Left ventricle myocardium inferior (tissue), 1 donor: ENCODE measurements at regions not wholly inside any gene's neighbourhood (a gene's known extent, or its start where the extent isn't known, plus 50 kb on each side); places are given as distances from the start of the nearest gene placed in this dataset.

Experiments
- DNase-seq: peaks from one replicate; pipeline ENCODE4 v3.0.0-alpha.2; 2020
- H3K27ac ChIP-seq: fragments of 200-600 bp; replicated peaks from 2 replicates; pipeline ENCODE4 v1.8.0; 2021
- H3K27me3 ChIP-seq: fragments of 200-600 bp; 2 replicates; pipeline ENCODE4 v1.8.0; 2021; ENCODE audit warnings: low read depth
- H3K36me3 ChIP-seq: fragments of 200-600 bp; 2 replicates; pipeline ENCODE4 v1.8.0; 2021
- H3K4me1 ChIP-seq: fragments of 200-600 bp; 2 replicates; pipeline ENCODE4 v1.8.0; 2021
- H3K4me3 ChIP-seq: fragments of 200-600 bp; 2 replicates; pipeline ENCODE4 v1.8.0; 2021; ENCODE audit warnings: mild to moderate bottlenecking, moderate library complexity
- H3K9me3 ChIP-seq: fragments of 200-600 bp; replicated peaks from 2 replicates; pipeline ENCODE4 v1.8.0; 2021
- intact Hi-C: fragments of 100-400 bp; cut with micrococcal nuclease; formaldehyde crosslinking; loops from one replicate; pipeline ENCODE4 v1.11.0; 2022
- TF ChIP-seq, protein P1 (sequence below): fragments of 200-600 bp; IDR thresholded peaks from 2 replicates; pipeline ENCODE4 v1.8.0; 2021; ENCODE audit warnings: antibody characterized with exemption, mild to moderate bottlenecking, borderline replicate concordance
- donor health status: DM: no; HTN: yes; CAD: no; lungs with severe emphysema.

DNA sequence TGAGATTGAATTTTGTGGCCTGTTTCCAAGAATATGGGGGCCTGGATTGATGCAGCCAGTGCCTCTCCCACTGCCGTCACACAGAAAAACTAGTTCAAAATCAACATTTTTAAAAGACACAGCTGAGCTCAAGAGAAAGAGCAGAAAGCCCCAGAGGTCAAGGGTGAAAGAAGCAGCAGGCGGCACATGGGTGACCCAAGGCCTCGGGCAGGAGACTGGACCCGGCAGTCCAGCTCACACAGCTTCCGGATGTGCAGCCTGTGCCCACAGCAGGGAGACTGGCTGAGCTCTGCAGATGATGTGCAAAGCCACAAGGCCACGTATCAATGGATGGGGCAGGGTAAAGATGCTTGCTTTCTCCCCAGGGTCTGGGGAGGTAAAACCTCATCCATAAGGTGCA lies 50.4 kb upstream of the RNF32 start:
- Histone ChIP-seq H3K4me1 (no peaks in the 10 kb centered on the region), H3K4me3 (no peak overlapping the region), H3K36me3 (no peaks in the 10 kb centered on the region), H3K27ac (no peak overlapping the region), H3K27me3 (no peaks in the 10 kb centered on the region), H3K9me3 (peaks cover 55% of the 10 kb centered on the region)
- intact Hi-C loops: no loop called here
- TF ChIP-seq, protein P1, sequence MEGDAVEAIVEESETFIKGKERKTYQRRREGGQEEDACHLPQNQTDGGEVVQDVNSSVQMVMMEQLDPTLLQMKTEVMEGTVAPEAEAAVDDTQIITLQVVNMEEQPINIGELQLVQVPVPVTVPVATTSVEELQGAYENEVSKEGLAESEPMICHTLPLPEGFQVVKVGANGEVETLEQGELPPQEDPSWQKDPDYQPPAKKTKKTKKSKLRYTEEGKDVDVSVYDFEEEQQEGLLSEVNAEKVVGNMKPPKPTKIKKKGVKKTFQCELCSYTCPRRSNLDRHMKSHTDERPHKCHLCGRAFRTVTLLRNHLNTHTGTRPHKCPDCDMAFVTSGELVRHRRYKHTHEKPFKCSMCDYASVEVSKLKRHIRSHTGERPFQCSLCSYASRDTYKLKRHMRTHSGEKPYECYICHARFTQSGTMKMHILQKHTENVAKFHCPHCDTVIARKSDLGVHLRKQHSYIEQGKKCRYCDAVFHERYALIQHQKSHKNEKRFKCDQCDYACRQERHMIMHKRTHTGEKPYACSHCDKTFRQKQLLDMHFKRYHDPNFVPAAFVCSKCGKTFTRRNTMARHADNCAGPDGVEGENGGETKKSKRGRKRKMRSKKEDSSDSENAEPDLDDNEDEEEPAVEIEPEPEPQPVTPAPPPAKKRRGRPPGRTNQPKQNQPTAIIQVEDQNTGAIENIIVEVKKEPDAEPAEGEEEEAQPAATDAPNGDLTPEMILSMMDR: no peak
- DNase-seq: no peak

DNA sequence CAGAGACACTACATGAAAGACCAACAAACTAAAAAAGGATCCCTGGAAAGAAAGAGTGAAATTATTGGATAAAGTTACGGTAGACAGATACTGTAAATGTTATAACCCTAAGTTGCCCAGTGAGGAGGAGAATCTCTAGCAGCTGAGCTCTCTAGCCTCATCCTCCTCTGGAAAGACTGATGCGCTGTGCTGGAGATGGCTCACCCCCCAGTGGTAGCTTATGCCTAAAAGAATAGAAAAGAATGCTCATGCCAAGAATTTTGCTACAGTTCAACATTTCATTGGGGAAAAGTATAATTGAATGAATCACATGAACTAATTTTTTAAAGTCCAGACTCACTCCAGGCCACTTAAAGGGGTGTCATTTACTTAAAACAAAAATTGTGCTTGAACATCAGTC lies 50.8 kb upstream of the RNF32 start:
- Histone ChIP-seq H3K9me3 (peaks cover 55% of the 10 kb centered on the region), H3K4me3 (no peak overlapping the region), H3K4me1 (no peaks in the 10 kb centered on the region), H3K27me3 (no peaks in the 10 kb centered on the region), H3K36me3 (no peaks in the 10 kb centered on the region), H3K27ac (no peak overlapping the region)
- TF ChIP-seq, protein P1: no peak
- no peak for DNase-seq
- intact Hi-C loops: no loop called here

DNA sequence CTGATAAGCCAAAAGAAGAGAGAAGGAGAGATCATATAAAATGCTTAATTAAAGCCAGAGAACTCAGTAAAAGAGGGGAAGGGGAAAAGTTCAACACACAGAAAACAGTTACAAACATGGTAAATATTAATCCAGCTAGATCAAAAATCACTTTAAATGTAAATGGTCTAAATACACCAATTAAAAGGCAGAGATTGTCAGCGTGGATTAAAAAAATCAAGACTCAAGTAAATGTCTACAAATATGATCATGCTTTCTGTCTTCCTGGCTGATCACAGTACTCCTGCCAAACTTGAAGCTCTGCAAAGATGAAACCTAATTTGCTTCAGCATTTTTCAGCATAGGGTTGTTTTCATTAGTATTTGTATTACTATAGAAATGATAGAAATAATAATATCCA lies 54.6 kb upstream of the RNF32 start:
- H3K4me3 ChIP-seq: no peak overlapping the region
- intact Hi-C loops: no loop called here
- H3K36me3 ChIP-seq: no peaks in the 10 kb centered on the region
- H3K4me1 ChIP-seq: no peaks in the 10 kb centered on the region
- TF ChIP-seq, protein P1: no peak
- H3K27me3 ChIP-seq: no peaks in the 10 kb centered on the region
- no peak for DNase-seq
- no peak overlapping the region for H3K27ac ChIP-seq
- peaks cover 28% of the 10 kb centered on the region for H3K9me3 ChIP-seq

DNA sequence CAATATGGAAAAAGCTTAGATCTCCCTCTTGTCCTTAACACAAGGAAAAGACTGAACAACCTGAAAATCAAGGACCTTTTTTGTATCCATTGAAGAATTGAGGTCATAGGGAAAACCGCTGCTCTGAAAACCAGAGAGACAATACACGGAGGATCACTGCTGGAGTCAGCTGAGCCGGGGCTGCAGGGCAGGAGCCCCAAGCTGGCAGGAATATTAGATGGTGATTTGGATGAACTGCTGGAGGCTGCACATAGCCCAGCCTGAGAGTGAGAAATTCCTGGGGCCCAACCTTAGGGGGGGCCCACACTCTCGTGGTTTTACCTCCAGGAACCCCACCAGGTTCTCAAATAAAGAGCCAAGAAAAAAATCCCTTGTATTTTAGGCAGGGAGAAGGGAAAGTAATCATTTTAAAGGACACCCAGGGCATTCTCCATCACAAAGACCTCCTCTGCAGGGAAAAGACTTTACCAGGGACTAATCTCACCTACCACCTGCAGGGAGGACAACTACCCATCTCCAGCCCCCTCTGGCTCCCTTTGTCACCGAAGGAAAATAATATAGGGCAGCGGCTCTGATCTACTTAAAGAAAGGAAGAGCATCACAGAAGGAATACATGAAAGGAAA lies 55.4 kb upstream of the RNF32 start:
- H3K27ac ChIP-seq: no peak overlapping the region
- no peaks in the 10 kb centered on the region for H3K4me1 ChIP-seq
- TF ChIP-seq, protein P1: no peak
- peaks cover 28% of the 10 kb centered on the region for H3K9me3 ChIP-seq
- DNase-seq: no peak
- H3K4me3 ChIP-seq: no peak overlapping the region
- no peaks in the 10 kb centered on the region for H3K36me3 ChIP-seq
- intact Hi-C loops: no loop called here
- H3K27me3 ChIP-seq: no peaks in the 10 kb centered on the region

DNA sequence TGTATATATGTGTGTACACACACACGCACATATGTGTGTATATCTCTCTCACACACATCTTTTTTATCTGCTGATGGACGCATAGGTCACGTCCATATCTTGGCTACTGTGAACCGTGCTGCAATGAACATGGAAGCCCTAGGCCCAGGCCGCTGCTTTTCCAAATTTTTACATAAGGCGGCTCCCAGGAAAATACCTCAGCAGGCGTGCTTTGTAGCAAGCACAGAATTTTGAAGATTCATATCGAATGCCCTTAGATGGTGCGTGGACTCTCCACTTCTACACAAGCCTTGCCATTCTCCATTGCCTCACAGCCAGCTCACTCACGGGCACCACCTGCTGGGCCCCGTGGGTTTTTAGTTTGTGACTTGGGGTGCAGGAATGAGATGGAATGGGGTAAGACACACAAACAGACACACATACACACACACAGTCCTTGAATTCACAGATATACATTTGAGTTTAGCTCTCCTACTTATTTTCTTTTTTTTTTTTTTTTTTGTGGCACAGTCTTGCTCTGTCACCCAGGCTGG lies 57.9 kb upstream of the RNF32 start:
- Histone ChIP-seq H3K9me3 (peaks cover 28% of the 10 kb centered on the region), H3K4me1 (no peaks in the 10 kb centered on the region), H3K27me3 (peaks cover 19% of the 10 kb centered on the region), H3K36me3 (no peaks in the 10 kb centered on the region), H3K27ac (no peak overlapping the region), H3K4me3 (no peak overlapping the region)
- intact Hi-C loops: no loop called here
- TF ChIP-seq, protein P1: no peak
- no peak for DNase-seq
